ENCODE measurements at regions not wholly inside any gene's neighbourhood (a gene's known extent, or its start where the extent isn't known, plus 50 kb on each side); places are given as distances from the start of the nearest gene placed in this dataset.

DNA sequence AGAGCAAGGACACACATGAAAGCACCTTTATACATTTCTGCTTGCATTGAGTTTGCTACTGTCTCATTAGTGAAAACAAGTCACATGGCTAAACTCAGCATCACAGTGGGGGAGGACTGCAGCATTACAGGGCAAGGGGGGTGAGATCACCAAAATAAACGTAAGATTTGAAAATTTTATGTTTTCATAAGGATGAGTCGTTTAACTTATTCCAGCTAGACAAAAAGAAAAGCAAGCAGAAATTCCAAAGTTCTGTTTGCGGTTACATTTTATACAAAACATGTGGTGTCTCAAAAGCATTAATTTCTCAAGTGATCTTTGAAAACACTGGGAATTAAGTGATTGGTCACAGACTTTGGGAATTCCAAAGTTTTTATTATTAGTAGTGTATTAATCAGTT is 261.4 kb upstream of the RXFP2 start:
- DNase-seq = peak; percentile 80
- peak overlapping the region; percentile 25; the same call in 1 of the 2 replicates for H2AFZ ChIP-seq
- H3K4me1 ChIP-seq (ENCODE audit: insufficient read depth) = peaks cover 22% of the 10 kb centered on the region
- H3K9ac ChIP-seq = no peak overlapping the region
- TF ChIP-seq EZH2 (IDR thresholded peaks at IDR 0.05; ENCODE audit: insufficient read depth, poor library complexity, severe bottlenecking) (no peak), EZH2phosphoT487 (IDR thresholded peaks at IDR 0.05; ENCODE audit: insufficient read depth, low read depth) (no peak)
- H3K9me2 ChIP-seq (ENCODE audit: insufficient read depth) = no peaks in the 10 kb centered on the region
- H3K79me2 ChIP-seq (ENCODE audit: insufficient read depth) = no peaks in the 10 kb centered on the region
- H3K27me3 ChIP-seq (replicated peaks; ENCODE audit: insufficient read depth) = no peaks in the 10 kb centered on the region
- H3F3A ChIP-seq (ENCODE audit: insufficient read depth) = peaks cover 9% of the 10 kb centered on the region
- H4K20me1 ChIP-seq (ENCODE audit: insufficient read depth) = no peaks in the 10 kb centered on the region
- H3K27ac ChIP-seq = peak overlapping the region; percentile 68
- in situ Hi-C loops (cut with MboI) = no loop called here
- H3K4me3 ChIP-seq = no peak overlapping the region
- 2 to 4% methylated on average over 3 of the region's 3 CpGs for WGBS, 2 experiments (ENCODE audit: low coverage in 1 of 2, low lambda C conversion rate in 2 of 2, missing lambda C conversion rate in 2 of 2)
- no peaks in the 10 kb centered on the region for H3K36me3 ChIP-seq (ENCODE audit: low read depth)
- no peaks in the 10 kb centered on the region for H3K9me3 ChIP-seq (ENCODE audit: low read depth)
- peak overlapping the region; percentile 37 for H3K4me2 ChIP-seq (ENCODE audit: unreplicated experiment)

DNA sequence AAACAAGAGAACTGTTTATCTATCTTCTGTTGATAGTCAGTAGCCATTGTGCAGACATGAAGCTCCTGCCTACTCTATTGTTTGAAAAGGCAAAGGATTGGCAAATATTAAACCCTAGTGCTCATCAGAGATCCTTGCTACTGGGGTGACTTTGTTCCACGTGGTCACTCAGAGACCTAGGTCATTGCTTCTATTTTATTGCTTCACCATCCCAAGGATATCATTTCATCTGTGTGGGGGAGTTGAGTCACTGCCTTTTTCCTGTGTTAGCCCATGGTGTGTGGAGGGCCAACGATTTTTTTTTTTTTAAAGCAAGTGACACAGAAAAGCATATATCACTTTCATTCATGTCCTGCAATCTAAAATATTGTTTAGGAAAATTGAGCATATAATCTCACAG is 254.1 kb upstream of the RXFP2 start:
- H3K4me2 ChIP-seq (ENCODE audit: unreplicated experiment) = peak overlapping the region; percentile 21
- H2AFZ ChIP-seq = peak overlapping the region; percentile 31; the same call in 1 of the 2 replicates
- peak overlapping the region; percentile 53; the same call in 1 of the 2 replicates for H3K27ac ChIP-seq
- H3K9me2 ChIP-seq (ENCODE audit: insufficient read depth) = no peaks in the 10 kb centered on the region
- H3K4me1 ChIP-seq (ENCODE audit: insufficient read depth) = peaks cover 14% of the 10 kb centered on the region
- H3K9ac ChIP-seq = no peak overlapping the region; the same call in 1 of the 2 replicates
- no peaks in the 10 kb centered on the region for H3K9me3 ChIP-seq (ENCODE audit: low read depth)
- no peaks in the 10 kb centered on the region for H3K27me3 ChIP-seq (replicated peaks; ENCODE audit: insufficient read depth)
- in situ Hi-C loops (cut with MboI) = no loop called here
- 13% methylated on average over 2 of the region's 2 CpGs for WGBS, 2 experiments (ENCODE audit: low coverage in 1 of 2, low lambda C conversion rate in 2 of 2, missing lambda C conversion rate in 2 of 2)
- peak; percentile 66 for DNase-seq
- H3K79me2 ChIP-seq (ENCODE audit: insufficient read depth) = no peaks in the 10 kb centered on the region
- no peaks in the 10 kb centered on the region for H3K36me3 ChIP-seq (ENCODE audit: low read depth)
- H3F3A ChIP-seq (ENCODE audit: insufficient read depth) = peaks cover 17% of the 10 kb centered on the region
- H3K4me3 ChIP-seq = no peak overlapping the region
- no peaks in the 10 kb centered on the region for H4K20me1 ChIP-seq (ENCODE audit: insufficient read depth)
- TF ChIP-seq EZH2 (IDR thresholded peaks at IDR 0.05; ENCODE audit: insufficient read depth, poor library complexity, severe bottlenecking) = no peak
- TF ChIP-seq EZH2phosphoT487 (IDR thresholded peaks at IDR 0.05; ENCODE audit: insufficient read depth, low read depth) = no peak

DNA sequence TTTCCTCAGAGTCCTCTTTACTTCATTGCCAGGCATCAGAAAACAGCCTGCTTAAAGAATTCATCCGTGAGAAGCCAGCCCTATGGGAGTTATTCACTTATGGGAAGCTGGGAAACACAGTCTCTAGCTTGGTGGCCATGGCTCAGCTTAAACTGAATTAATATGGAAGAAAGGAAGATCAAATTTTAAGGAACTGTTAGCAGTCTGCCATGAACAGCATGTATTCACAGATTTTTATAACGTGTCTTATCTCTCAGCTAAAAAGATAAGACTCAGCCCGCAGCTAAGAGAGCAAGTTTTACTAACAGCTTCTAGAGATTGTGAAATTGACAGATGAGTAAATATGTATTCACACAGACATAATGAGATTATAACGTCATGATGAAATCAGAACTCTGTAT is 253.7 kb upstream of the RXFP2 start:
- Histone ChIP-seq H3K4me2 (ENCODE audit: unreplicated experiment) (peak overlapping the region; percentile 21), H3K9me2 (ENCODE audit: insufficient read depth) (no peaks in the 10 kb centered on the region), H3K79me2 (ENCODE audit: insufficient read depth) (no peaks in the 10 kb centered on the region), H3K4me3 (no peak overlapping the region), H3K4me1 (ENCODE audit: insufficient read depth) (peaks cover 14% of the 10 kb centered on the region), H3K36me3 (ENCODE audit: low read depth) (no peaks in the 10 kb centered on the region), H3F3A (ENCODE audit: insufficient read depth) (peaks cover 17% of the 10 kb centered on the region), H3K27ac (peak overlapping the region; percentile 53; the same call in 1 of the 2 replicates), H3K9me3 (ENCODE audit: low read depth) (no peaks in the 10 kb centered on the region), H4K20me1 (ENCODE audit: insufficient read depth) (no peaks in the 10 kb centered on the region), H3K27me3 (replicated peaks; ENCODE audit: insufficient read depth) (no peaks in the 10 kb centered on the region), H2AFZ (peak overlapping the region; percentile 31; the same call in 1 of the 2 replicates), H3K9ac (no peak overlapping the region; the same call in 1 of the 2 replicates)
- in situ Hi-C loops (cut with MboI) = no loop called here
- peak; percentile 60 for DNase-seq
- no peak for TF ChIP-seq EZH2 (IDR thresholded peaks at IDR 0.05; ENCODE audit: insufficient read depth, poor library complexity, severe bottlenecking)
- no peak for TF ChIP-seq EZH2phosphoT487 (IDR thresholded peaks at IDR 0.05; ENCODE audit: insufficient read depth, low read depth)
- 29 to 30% methylated on average over 4 of the region's 4 CpGs for WGBS, 2 experiments (ENCODE audit: low coverage in 1 of 2, low lambda C conversion rate in 2 of 2, missing lambda C conversion rate in 2 of 2)

DNA sequence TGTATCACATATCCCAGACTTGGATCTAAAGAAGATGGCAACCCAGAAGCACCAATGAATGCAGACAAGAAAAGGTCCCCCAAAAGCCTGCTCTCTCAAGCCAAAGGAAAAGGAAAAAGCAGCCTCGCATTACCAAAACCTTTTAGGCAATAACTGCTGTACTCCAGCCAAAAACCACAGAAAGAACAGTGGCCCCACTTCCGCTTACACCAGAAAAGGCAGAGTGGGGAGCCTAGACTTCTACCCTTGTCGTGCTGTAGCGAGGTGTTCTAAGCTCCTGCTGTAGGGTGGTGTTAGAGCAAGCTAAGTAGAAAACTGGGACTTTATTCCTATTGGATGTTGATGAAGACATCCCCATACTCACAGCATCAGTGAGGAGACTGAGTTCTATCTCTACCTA is 244.0 kb upstream of the RXFP2 start:
- H3K79me2 ChIP-seq (ENCODE audit: insufficient read depth) = no peaks in the 10 kb centered on the region
- H3K36me3 ChIP-seq (ENCODE audit: low read depth) = no peaks in the 10 kb centered on the region
- WGBS, 2 experiments (ENCODE audit: low coverage in 1 of 2, low lambda C conversion rate in 2 of 2, missing lambda C conversion rate in 2 of 2) = 66 to 79% methylated on average over 4 of the region's 4 CpGs
- no peak overlapping the region for H3K4me2 ChIP-seq (ENCODE audit: unreplicated experiment)
- no peak overlapping the region for H3K27ac ChIP-seq
- H3K27me3 ChIP-seq (replicated peaks; ENCODE audit: insufficient read depth) = no peaks in the 10 kb centered on the region
- H3K4me3 ChIP-seq = no peak overlapping the region
- no peaks in the 10 kb centered on the region for H3K9me2 ChIP-seq (ENCODE audit: insufficient read depth)
- no peak overlapping the region for H3K9ac ChIP-seq
- no peaks in the 10 kb centered on the region for H3F3A ChIP-seq (ENCODE audit: insufficient read depth)
- no peak for DNase-seq
- H3K9me3 ChIP-seq (ENCODE audit: low read depth) = peaks cover 9% of the 10 kb centered on the region
- H4K20me1 ChIP-seq (ENCODE audit: insufficient read depth) = no peaks in the 10 kb centered on the region
- H3K4me1 ChIP-seq (ENCODE audit: insufficient read depth) = no peaks in the 10 kb centered on the region
- in situ Hi-C loops (cut with MboI) = no loop called here
- no peak for TF ChIP-seq EZH2 (IDR thresholded peaks at IDR 0.05; ENCODE audit: insufficient read depth, poor library complexity, severe bottlenecking)
- TF ChIP-seq EZH2phosphoT487 (IDR thresholded peaks at IDR 0.05; ENCODE audit: insufficient read depth, low read depth) = no peak
- H2AFZ ChIP-seq = no peak overlapping the region

DNA sequence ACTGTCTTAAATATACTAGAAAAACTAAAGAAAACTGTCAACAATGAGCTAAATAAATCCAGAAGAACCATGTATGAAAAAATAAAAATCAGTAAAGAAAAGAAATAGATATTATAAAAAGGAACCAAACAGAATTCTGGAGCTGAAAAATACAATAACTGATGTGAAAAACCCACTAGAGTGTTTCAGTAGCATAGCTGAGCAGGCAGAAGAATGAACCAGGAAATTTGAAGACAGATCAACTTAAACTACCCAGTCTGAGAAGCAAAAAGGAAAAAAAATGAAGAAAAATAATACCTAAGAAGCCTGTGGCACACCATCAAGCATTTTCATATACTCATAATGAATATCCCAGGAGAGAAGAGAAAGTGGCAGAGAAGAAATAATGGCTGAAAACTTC is 240.1 kb upstream of the RXFP2 start:
- Histone ChIP-seq H4K20me1 (ENCODE audit: insufficient read depth) (no peaks in the 10 kb centered on the region), H3K79me2 (ENCODE audit: insufficient read depth) (no peaks in the 10 kb centered on the region), H3K4me1 (ENCODE audit: insufficient read depth) (no peaks in the 10 kb centered on the region), H3K27ac (no peak overlapping the region), H3K9me3 (ENCODE audit: low read depth) (peaks cover 9% of the 10 kb centered on the region), H3K27me3 (replicated peaks; ENCODE audit: insufficient read depth) (no peaks in the 10 kb centered on the region), H3K4me3 (no peak overlapping the region), H3F3A (ENCODE audit: insufficient read depth) (no peaks in the 10 kb centered on the region), H3K9ac (no peak overlapping the region), H2AFZ (no peak overlapping the region), H3K9me2 (ENCODE audit: insufficient read depth) (no peaks in the 10 kb centered on the region), H3K4me2 (ENCODE audit: unreplicated experiment) (no peak overlapping the region), H3K36me3 (ENCODE audit: low read depth) (no peaks in the 10 kb centered on the region)
- no peak for DNase-seq
- TF ChIP-seq EZH2phosphoT487 (IDR thresholded peaks at IDR 0.05; ENCODE audit: insufficient read depth, low read depth) = no peak
- TF ChIP-seq EZH2 (IDR thresholded peaks at IDR 0.05; ENCODE audit: insufficient read depth, poor library complexity, severe bottlenecking) = no peak
- in situ Hi-C loops (cut with MboI) = no loop called here

Data from GM23248 (cell line).